PC-9 (cell line): ENCODE measurements at regions not wholly inside any gene's neighbourhood (a gene's known extent, or its start where the extent isn't known, plus 50 kb on each side); places are given as distances from the start of the nearest gene placed in this dataset.

Experiments
- EZH2 ChIP-seq: fragments of 200-600 bp; sonication (generic); IDR thresholded peaks from 2 replicates; pipeline ENCODE4 v1.8.0; 2017; ENCODE audit warnings: antibody characterized with exemption, low read depth
- TF ChIP-seq, protein P1 (sequence below): fragments of 200-600 bp; sonication (generic); conservative IDR thresholded peaks from 2 replicates; pipeline ENCODE4 v1.6.1; 2017; ENCODE audit warnings: mixed run types, antibody characterized with exemption, mild to moderate bottlenecking, moderate library complexity

DNA sequence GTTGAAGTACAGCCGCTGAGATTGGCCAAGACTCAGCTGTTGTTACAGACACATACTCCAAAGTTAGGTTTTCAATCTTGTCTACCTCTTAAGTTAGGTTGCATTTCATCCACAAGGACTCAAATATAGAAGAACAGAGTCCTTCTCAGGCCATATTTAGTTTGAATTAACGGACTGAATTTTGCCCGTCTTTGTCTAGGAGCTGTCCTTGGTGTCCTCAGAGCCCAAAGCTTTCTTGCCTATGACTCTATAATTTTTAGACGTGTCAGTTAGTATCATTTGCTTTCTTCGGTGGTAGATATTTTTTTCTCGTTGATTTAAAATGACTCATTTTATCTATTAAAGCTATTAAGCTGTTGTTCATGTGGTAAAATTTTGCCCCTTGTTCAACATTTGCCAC, 403.2 kb downstream of the HS3ST3B1 start:
- TF ChIP-seq, protein P1, sequence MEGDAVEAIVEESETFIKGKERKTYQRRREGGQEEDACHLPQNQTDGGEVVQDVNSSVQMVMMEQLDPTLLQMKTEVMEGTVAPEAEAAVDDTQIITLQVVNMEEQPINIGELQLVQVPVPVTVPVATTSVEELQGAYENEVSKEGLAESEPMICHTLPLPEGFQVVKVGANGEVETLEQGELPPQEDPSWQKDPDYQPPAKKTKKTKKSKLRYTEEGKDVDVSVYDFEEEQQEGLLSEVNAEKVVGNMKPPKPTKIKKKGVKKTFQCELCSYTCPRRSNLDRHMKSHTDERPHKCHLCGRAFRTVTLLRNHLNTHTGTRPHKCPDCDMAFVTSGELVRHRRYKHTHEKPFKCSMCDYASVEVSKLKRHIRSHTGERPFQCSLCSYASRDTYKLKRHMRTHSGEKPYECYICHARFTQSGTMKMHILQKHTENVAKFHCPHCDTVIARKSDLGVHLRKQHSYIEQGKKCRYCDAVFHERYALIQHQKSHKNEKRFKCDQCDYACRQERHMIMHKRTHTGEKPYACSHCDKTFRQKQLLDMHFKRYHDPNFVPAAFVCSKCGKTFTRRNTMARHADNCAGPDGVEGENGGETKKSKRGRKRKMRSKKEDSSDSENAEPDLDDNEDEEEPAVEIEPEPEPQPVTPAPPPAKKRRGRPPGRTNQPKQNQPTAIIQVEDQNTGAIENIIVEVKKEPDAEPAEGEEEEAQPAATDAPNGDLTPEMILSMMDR, result no peak
- TF ChIP-seq EZH2, result no peak
